Effector memory CD8-positive, alpha-beta T cell (primary cell): ENCODE measurements at regions not wholly inside any gene's neighbourhood (a gene's known extent, or its start where the extent isn't known, plus 50 kb on each side); places are given as distances from the start of the nearest gene placed in this dataset.
A peak's percentile ranks its signal among the peaks of the same experiment; 100 is the strongest.
"Not testable (repeated sequence)": the region's sequence is repeated elsewhere in the genome, so short reads cannot be mapped to it uniquely, and the experiment has no call there.

Experiments used
- ATAC-seq: fragments of 150-1000 bp; cut with Tn5 transposase; replicated peaks from 2 replicates; pipeline ENCODE4 v1.10.0; 2021; ENCODE audit warnings: mild to moderate bottlenecking, moderate library complexity
- DNase-seq, 3 experiments: peaks; one replicate each; pipeline ENCODE4 v3.0.0; 2021
- H3K27ac Mint-ChIP-seq, 2 donors: one replicate each; pipeline ENCODE4 v1.8.0; 2022; ENCODE audit warnings: mild to moderate bottlenecking in 2 of 2, mixed read lengths in 2 of 2, moderate library complexity in 2 of 2
- H3K27me3 Mint-ChIP-seq, 2 donors: one replicate each; pipeline ENCODE4 v1.8.0; 2022; ENCODE audit warnings: mixed read lengths in 2 of 2
- H3K36me3 Mint-ChIP-seq: one replicate; pipeline ENCODE4 v1.8.0; 2022; ENCODE audit warnings: mild to moderate bottlenecking, moderate library complexity, mixed read lengths; ENCODE audit not compliant: insufficient read depth
- H3K4me1 Mint-ChIP-seq, 2 donors: one replicate each; pipeline ENCODE4 v1.8.0; 2022; ENCODE audit warnings: low read depth in 2 of 2, mixed read lengths in 2 of 2
- H3K4me3 Mint-ChIP-seq, 2 donors: one replicate each; pipeline ENCODE4 v1.8.0; 2022; ENCODE audit warnings: mild to moderate bottlenecking in 2 of 2, mixed read lengths in 2 of 2, moderate library complexity in 2 of 2
- H3K9me3 Mint-ChIP-seq, 2 donors: one replicate each; pipeline ENCODE4 v1.8.0; 2022; ENCODE audit warnings: mixed read lengths in 2 of 2

- H3K4me3 Mint-ChIP-seq, H3K4me1 Mint-ChIP-seq, H3K36me3 Mint-ChIP-seq, H3K27ac Mint-ChIP-seq, ATAC-seq, H3K27me3 Mint-ChIP-seq, DNase-seq: not testable (repeated sequence)
- peaks cover 31 to 42% of the 10 kb centered on the region in 2 donors for H3K9me3 Mint-ChIP-seq
Observed at GRCh38 chr4:49117951-49118350, 131.9 kb downstream of the CWH43 start.

- not testable (repeated sequence) for H3K36me3 Mint-ChIP-seq, DNase-seq, H3K4me1 Mint-ChIP-seq, H3K27ac Mint-ChIP-seq, H3K4me3 Mint-ChIP-seq, H3K27me3 Mint-ChIP-seq
- peak; percentile 54 for ATAC-seq
- peaks cover 31 to 42% of the 10 kb centered on the region in 2 donors for H3K9me3 Mint-ChIP-seq
Observed at GRCh38 chr4:49118379-49119212, 132.5 kb downstream of the CWH43 start.

GRCh38 chr4:49119345-49119744 lies 133.3 kb downstream of the CWH43 start:
- not testable (repeated sequence) for DNase-seq, H3K4me3 Mint-ChIP-seq, H3K4me1 Mint-ChIP-seq, H3K27me3 Mint-ChIP-seq, ATAC-seq, H3K27ac Mint-ChIP-seq, H3K36me3 Mint-ChIP-seq
- H3K9me3 Mint-ChIP-seq, result peaks cover 30 to 42% of the 10 kb centered on the region in 2 donors

DNA sequence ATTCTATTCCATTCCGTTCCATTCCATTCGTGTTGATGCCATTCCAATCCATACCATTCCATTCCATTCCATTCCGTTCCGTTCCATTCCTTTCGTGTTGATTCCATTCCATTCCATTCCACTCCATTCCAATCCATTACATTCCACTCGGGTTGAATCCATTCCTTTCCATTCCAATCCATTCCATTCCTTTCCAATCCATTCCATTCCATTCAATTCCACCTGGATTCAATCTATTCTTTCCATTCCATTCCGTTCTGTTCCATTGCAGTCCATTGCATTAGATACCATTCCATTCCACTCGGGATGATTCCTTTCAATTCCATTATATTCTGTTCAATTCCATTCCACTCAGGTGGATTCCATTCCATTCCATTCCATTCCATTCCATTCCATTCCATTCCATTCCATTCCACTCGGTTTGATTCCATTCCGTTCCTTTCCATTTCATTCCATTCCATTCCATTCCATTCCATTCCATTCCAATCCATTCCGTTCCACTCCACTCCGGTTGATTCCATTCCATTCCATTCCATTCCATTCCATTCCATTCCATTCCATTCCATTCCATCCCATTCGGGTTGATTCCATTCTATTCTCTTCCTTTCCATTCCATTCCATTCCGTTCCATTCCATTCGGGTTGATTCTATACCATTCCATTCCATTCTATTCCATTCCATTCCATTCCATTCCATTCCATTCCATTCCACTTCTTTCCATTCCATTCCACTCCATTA lies 134.1 kb downstream of the CWH43 start:
- not testable (repeated sequence) for H3K36me3 Mint-ChIP-seq, H3K4me3 Mint-ChIP-seq, H3K27me3 Mint-ChIP-seq, H3K27ac Mint-ChIP-seq, H3K4me1 Mint-ChIP-seq, DNase-seq, ATAC-seq
- peaks cover 29 to 42% of the 10 kb centered on the region in 2 donors for H3K9me3 Mint-ChIP-seq

DNA sequence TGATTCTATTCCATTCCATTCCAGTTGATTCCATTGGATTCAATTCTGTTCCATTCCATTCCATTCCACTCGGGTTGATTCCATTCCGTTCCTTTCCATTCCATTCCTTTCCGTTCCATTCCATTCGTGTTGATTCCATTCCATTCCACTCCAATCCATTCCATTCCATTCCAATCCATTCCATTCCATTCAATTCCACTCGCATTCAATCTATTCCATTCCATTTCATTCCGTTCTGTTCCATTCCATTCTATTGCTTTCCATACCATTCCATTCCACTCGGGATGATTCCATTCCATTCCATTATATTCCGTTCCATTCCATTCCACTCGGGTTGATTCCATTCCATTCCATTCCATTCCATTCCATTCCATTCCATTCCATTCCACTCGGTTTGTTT lies 134.7 kb downstream of the CWH43 start:
- H3K27me3 Mint-ChIP-seq, H3K27ac Mint-ChIP-seq, ATAC-seq, H3K36me3 Mint-ChIP-seq, H3K4me1 Mint-ChIP-seq, H3K4me3 Mint-ChIP-seq, DNase-seq: not testable (repeated sequence)
- H3K9me3 Mint-ChIP-seq, result peaks cover 29 to 42% of the 10 kb centered on the region in 2 donors

- not testable (repeated sequence) for ATAC-seq, H3K4me1 Mint-ChIP-seq, H3K36me3 Mint-ChIP-seq, H3K27ac Mint-ChIP-seq, H3K27me3 Mint-ChIP-seq, H3K9me3 Mint-ChIP-seq, DNase-seq, H3K4me3 Mint-ChIP-seq
Observed at GRCh38 chr4:49126443-49126842, 140.4 kb downstream of the CWH43 start.

GRCh38 chr4:49126858-49127257 lies 140.8 kb downstream of the CWH43 start:
- H3K36me3 Mint-ChIP-seq, H3K4me3 Mint-ChIP-seq, H3K27me3 Mint-ChIP-seq, DNase-seq, ATAC-seq, H3K9me3 Mint-ChIP-seq, H3K27ac Mint-ChIP-seq, H3K4me1 Mint-ChIP-seq: not testable (repeated sequence)

GRCh38 chr4:49129385-49129784 lies 143.3 kb downstream of the CWH43 start:
- ATAC-seq, H3K4me3 Mint-ChIP-seq, H3K4me1 Mint-ChIP-seq, H3K27me3 Mint-ChIP-seq, DNase-seq, H3K9me3 Mint-ChIP-seq, H3K36me3 Mint-ChIP-seq, H3K27ac Mint-ChIP-seq: not testable (repeated sequence)

- H3K27me3 Mint-ChIP-seq, H3K27ac Mint-ChIP-seq, H3K9me3 Mint-ChIP-seq, DNase-seq, ATAC-seq, H3K4me3 Mint-ChIP-seq, H3K36me3 Mint-ChIP-seq, H3K4me1 Mint-ChIP-seq: not testable (repeated sequence)
Observed at GRCh38 chr4:49129870-49130269, 143.8 kb downstream of the CWH43 start.

DNA sequence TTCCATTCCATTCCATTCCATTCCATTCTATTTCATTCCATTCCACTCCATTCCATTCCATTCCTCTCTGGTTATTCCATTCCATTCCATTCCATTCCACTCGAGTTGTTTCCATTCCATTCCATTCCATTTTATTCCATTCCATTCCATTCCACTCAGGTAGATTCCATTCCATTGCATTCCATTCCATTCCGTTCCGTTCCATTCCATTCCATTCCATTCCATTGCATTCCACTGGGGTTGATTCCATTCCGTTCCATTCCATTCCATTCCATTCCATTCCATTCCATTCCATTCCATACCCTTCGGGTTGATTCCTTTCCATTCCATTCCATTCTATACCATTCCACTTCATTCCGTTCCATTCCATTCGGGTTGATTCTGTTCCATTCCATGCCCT lies 144.6 kb downstream of the CWH43 start:
- not testable (repeated sequence) for H3K27ac Mint-ChIP-seq, H3K4me3 Mint-ChIP-seq, H3K36me3 Mint-ChIP-seq, DNase-seq, H3K9me3 Mint-ChIP-seq, H3K27me3 Mint-ChIP-seq, H3K4me1 Mint-ChIP-seq, ATAC-seq

DNA sequence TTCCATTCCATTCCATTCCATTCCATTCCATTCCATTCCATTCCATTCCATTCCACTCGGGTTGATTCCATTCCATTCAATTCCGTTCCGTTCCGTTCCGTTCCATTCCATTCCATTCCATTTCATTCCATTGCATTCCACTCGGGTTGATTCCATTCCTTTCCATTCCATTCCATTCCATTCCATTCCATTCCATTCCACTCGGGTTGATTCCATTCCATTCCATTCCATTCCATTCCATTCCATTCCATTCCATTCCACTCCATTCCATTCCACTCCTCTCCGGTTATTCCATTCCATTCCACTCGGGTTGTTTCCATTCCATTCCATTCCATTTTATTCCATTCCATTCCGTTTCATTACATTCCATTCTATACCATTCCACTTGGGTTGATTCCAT lies 151.0 kb downstream of the CWH43 start:
- peaks cover 5 to 14% of the 10 kb centered on the region in 2 donors for H3K9me3 Mint-ChIP-seq
- H3K27ac Mint-ChIP-seq, H3K4me3 Mint-ChIP-seq: not testable (repeated sequence)

DNA sequence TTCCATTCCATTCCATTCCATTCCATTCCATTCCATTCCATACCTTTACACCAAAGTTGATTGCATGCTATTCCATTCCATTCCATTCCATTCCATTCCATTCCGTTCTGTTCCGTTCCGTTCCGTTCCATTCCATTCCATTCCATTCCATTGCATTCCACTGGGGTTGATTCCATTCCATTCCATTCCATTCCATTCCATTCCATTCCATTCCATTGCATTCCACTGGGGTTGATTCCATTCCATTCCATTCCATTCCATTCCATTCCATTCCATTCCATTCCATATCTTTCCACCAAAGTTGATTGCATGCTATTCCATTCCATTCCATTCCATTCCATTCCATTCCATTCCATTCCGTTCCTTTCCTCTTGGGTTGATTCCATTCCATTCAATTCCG lies 151.9 kb downstream of the CWH43 start:
- not testable (repeated sequence) for H3K36me3 Mint-ChIP-seq, DNase-seq, H3K27me3 Mint-ChIP-seq, H3K27ac Mint-ChIP-seq, H3K4me3 Mint-ChIP-seq, ATAC-seq, H3K4me1 Mint-ChIP-seq
- H3K9me3 Mint-ChIP-seq, result peaks cover 5 to 16% of the 10 kb centered on the region in 2 donors

More for the DNA sequence above, 151.0 kb downstream of the CWH43 start:
- H3K4me1 Mint-ChIP-seq, H3K27me3 Mint-ChIP-seq, DNase-seq, H3K36me3 Mint-ChIP-seq: not testable (repeated sequence)
- peak; percentile 40 for ATAC-seq

DNA sequence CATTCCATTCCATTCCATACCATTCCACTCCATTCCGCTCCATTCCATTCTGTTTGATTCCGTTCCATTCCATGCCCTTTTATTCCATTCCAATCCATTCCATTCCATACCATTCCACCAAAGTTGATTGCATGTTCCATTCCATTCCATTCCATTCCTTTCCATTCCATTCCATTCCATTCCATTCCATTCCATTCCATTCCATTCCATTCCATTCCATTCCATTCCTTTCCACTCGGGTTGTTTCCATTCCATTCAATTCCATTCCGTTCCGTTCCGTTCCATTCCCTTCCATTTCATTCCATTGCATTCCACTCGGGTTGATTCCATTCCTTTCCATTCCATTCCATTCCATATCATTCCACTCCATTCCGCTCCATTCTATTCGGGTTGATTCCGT lies 152.7 kb downstream of the CWH43 start:
- not testable (repeated sequence) for ATAC-seq, H3K27ac Mint-ChIP-seq, H3K4me1 Mint-ChIP-seq, H3K36me3 Mint-ChIP-seq, H3K4me3 Mint-ChIP-seq, DNase-seq, H3K27me3 Mint-ChIP-seq
- peaks cover 6 to 20% of the 10 kb centered on the region in 2 donors for H3K9me3 Mint-ChIP-seq

GRCh38 chr4:49139513-49139912 lies 153.4 kb downstream of the CWH43 start:
- not testable (repeated sequence) for H3K36me3 Mint-ChIP-seq, H3K27ac Mint-ChIP-seq, H3K4me3 Mint-ChIP-seq, DNase-seq, H3K4me1 Mint-ChIP-seq, H3K27me3 Mint-ChIP-seq
- peak; percentile 46 for ATAC-seq
- peaks cover 13 to 24% of the 10 kb centered on the region in 2 donors for H3K9me3 Mint-ChIP-seq
